Activated CD4-positive, CD25-positive, alpha-beta regulatory T cell treated with anti-CD3 and anti-CD28 coated beads, Interleukin-2, amount 50 U/mL, for 16 hours (primary cell): ENCODE measurements at regions not wholly inside any gene's neighbourhood (a gene's known extent, or its start where the extent isn't known, plus 50 kb on each side); places are given as distances from the start of the nearest gene placed in this dataset.

Source experiments
- DNase-seq: peaks from one replicate; pipeline ENCODE4 v3.0.0-alpha.2; 2020; ENCODE audit warnings: low read depth, low spot score

- DNase-seq: no peak
Measured at GRCh38 chr10:91035650-91036292, 114.9 kb upstream of the ANKRD1 start.

GRCh38 chr10:91036807-91037411 is 116.0 kb upstream of the ANKRD1 start:
- no peak for DNase-seq

GRCh38 chr10:91038971-91039370 is 118.1 kb upstream of the ANKRD1 start:
- no peak for DNase-seq

GRCh38 chr10:91040343-91040742 is 119.5 kb upstream of the ANKRD1 start:
- DNase-seq: no peak

GRCh38 chr10:91042069-91042468 is 121.2 kb upstream of the ANKRD1 start:
- no peak for DNase-seq

GRCh38 chr10:91043173-91043910 is 122.5 kb upstream of the ANKRD1 start:
- no peak for DNase-seq

GRCh38 chr10:91046869-91047268 is 126.0 kb upstream of the ANKRD1 start:
- no peak for DNase-seq

- no peak for DNase-seq
Measured at GRCh38 chr10:91048380-91048779, 127.5 kb upstream of the ANKRD1 start.

- no peak for DNase-seq
Measured at GRCh38 chr10:91049296-91049987, 128.6 kb upstream of the ANKRD1 start.

- no peak for DNase-seq
Measured at GRCh38 chr10:91049988-91050360, 129.1 kb upstream of the ANKRD1 start.

GRCh38 chr10:91050371-91051034 is 129.6 kb upstream of the ANKRD1 start:
- no peak for DNase-seq

- no peak for DNase-seq
Measured at GRCh38 chr10:91051829-91052228, 130.9 kb upstream of the ANKRD1 start.

- no peak for DNase-seq
Measured at GRCh38 chr10:91054325-91054724, 133.4 kb upstream of the ANKRD1 start.

- no peak for DNase-seq
Measured at GRCh38 chr10:91061187-91061586, 140.3 kb upstream of the ANKRD1 start.

GRCh38 chr10:91061608-91062007 is 140.7 kb upstream of the ANKRD1 start:
- DNase-seq: no peak

- no peak for DNase-seq
Measured at GRCh38 chr10:91062091-91062490, 141.2 kb upstream of the ANKRD1 start.

GRCh38 chr10:91071786-91072185 is 148.7 kb upstream of the PCGF5 start:
- no peak for DNase-seq

GRCh38 chr10:91073286-91073979 is 147.0 kb upstream of the PCGF5 start:
- no peak for DNase-seq

GRCh38 chr10:91076991-91077548 is 143.4 kb upstream of the PCGF5 start:
- no peak for DNase-seq

GRCh38 chr10:91077549-91078071 is 142.9 kb upstream of the PCGF5 start:
- no peak for DNase-seq

GRCh38 chr10:91080776-91081175 is 139.7 kb upstream of the PCGF5 start:
- DNase-seq: no peak
